ENCODE measurements at regions not wholly inside any gene's neighbourhood (a gene's known extent, or its start where the extent isn't known, plus 50 kb on each side); places are given as distances from the start of the nearest gene placed in this dataset.
"Not testable (repeated sequence)": the region's sequence is repeated elsewhere in the genome, so short reads cannot be mapped to it uniquely, and the experiment has no call there.

DNA sequence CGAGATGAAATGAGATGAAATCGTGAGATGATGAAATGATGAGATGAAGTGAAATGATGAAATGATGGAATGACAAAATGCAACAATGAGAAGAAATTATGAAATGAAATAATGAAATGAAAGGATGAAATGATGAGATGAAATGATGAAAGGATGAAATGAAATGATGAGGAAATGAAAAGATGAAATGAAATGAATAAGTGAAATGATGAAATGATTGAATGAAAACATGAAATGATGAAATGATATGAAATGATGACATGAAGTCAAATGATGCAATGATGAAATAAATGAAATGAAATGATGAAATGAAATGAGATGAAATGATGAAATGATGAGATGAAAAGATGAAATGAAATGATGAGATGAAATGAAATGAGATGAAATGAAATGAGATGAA lies 467.7 kb downstream of the FAM72C start:
- not testable (repeated sequence) for TF ChIP-seq SIN3A (IDR thresholded peaks at IDR 0.05; ENCODE audit: low read depth); EZH2phosphoT487 (IDR thresholded peaks at IDR 0.05; ENCODE audit: borderline replicate concordance); ZNF274 (IDR thresholded peaks at IDR 0.05; ENCODE audit: low read depth, low read length); EZH2 (IDR thresholded peaks at IDR 0.05); POLR2AphosphoS5 (IDR thresholded peaks at IDR 0.05; ENCODE audit: low read depth, low read length); EGR1 (IDR thresholded peaks at IDR 0.05; ENCODE audit: low read depth); REST (IDR thresholded peaks at IDR 0.05; ENCODE audit: low read depth); RAD21 (IDR thresholded peaks at IDR 0.05; ENCODE audit: low read depth); ATF3 (IDR thresholded peaks at IDR 0.05); POLR2A (IDR thresholded peaks at IDR 0.05; ENCODE audit: borderline replicate concordance, extremely low read depth, insufficient read depth, insufficient read length); JUND (IDR thresholded peaks at IDR 0.05)
- TF ChIP-seq, protein P1, sequence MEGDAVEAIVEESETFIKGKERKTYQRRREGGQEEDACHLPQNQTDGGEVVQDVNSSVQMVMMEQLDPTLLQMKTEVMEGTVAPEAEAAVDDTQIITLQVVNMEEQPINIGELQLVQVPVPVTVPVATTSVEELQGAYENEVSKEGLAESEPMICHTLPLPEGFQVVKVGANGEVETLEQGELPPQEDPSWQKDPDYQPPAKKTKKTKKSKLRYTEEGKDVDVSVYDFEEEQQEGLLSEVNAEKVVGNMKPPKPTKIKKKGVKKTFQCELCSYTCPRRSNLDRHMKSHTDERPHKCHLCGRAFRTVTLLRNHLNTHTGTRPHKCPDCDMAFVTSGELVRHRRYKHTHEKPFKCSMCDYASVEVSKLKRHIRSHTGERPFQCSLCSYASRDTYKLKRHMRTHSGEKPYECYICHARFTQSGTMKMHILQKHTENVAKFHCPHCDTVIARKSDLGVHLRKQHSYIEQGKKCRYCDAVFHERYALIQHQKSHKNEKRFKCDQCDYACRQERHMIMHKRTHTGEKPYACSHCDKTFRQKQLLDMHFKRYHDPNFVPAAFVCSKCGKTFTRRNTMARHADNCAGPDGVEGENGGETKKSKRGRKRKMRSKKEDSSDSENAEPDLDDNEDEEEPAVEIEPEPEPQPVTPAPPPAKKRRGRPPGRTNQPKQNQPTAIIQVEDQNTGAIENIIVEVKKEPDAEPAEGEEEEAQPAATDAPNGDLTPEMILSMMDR (IDR thresholded peaks at IDR 0.05 in 2 of 3, conservative IDR thresholded peaks at IDR 0.05 in 1 of 3; ENCODE audit: borderline replicate concordance in 1 of 3, insufficient read depth in 1 of 3, low read depth in 2 of 3, low read length in 2 of 3), result not testable (repeated sequence)

All from HCT116 (cell line).